Gastrocnemius medialis (tissue), 4 donors: ENCODE measurements at regions not wholly inside any gene's neighbourhood (a gene's known extent, or its start where the extent isn't known, plus 50 kb on each side); places are given as distances from the start of the nearest gene placed in this dataset.

Source experiments
- POLR2A ChIP-seq, 2 donors: fragments of 450-650 bp; IDR thresholded peaks; one replicate each; pipeline ENCODE4 v1.6.1; 2017; ENCODE audit warnings: antibody characterized with exemption in 2 of 2, mild to moderate bottlenecking in 2 of 2, moderate library complexity in 2 of 2
- TF ChIP-seq, protein P1 (sequence below), 5 experiments: fragments of 450-650 bp in 3 of 5; fragments of 200-600 bp in 2 of 5; sonication (generic) in 2 of 5; IDR thresholded peaks in 4 of 5; conservative IDR thresholded peaks in 1 of 5; 1 replicate in 4 of 5; 2 replicates in 1 of 5; pipeline ENCODE4 v1.5.1; 2016 to 2019; ENCODE audit warnings: antibody characterized with exemption in 5 of 5, mild to moderate bottlenecking in 3 of 5, moderate library complexity in 3 of 5

DNA sequence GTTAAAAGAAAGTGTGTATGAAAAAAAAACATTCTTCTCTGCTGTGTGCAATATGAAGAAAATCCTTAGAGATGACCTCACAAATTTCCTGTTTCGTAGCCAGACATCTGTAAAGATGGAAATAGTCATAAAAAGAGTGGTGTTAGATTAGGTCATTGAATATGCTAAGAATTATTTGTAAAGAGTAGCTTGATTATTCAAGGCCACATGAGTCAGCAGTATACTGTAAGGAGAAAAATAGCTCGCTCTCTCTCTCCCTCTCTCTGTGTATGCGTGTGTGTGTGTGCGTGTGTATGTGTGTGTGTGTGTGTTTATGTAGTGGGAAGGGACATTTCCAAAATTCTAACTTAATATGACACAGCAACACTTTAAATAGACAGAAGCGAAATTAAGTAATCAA lies 78.8 kb downstream of the PTCHD4 start:
- no peak for TF ChIP-seq POLR2A (IDR thresholded peaks at IDR 0.05)
- TF ChIP-seq, protein P1, sequence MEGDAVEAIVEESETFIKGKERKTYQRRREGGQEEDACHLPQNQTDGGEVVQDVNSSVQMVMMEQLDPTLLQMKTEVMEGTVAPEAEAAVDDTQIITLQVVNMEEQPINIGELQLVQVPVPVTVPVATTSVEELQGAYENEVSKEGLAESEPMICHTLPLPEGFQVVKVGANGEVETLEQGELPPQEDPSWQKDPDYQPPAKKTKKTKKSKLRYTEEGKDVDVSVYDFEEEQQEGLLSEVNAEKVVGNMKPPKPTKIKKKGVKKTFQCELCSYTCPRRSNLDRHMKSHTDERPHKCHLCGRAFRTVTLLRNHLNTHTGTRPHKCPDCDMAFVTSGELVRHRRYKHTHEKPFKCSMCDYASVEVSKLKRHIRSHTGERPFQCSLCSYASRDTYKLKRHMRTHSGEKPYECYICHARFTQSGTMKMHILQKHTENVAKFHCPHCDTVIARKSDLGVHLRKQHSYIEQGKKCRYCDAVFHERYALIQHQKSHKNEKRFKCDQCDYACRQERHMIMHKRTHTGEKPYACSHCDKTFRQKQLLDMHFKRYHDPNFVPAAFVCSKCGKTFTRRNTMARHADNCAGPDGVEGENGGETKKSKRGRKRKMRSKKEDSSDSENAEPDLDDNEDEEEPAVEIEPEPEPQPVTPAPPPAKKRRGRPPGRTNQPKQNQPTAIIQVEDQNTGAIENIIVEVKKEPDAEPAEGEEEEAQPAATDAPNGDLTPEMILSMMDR (IDR thresholded peaks at IDR 0.05 in 4 of 5, conservative IDR thresholded peaks at IDR 0.05 in 1 of 5): no peak
